ENCODE measurements at regions not wholly inside any gene's neighbourhood (a gene's known extent, or its start where the extent isn't known, plus 50 kb on each side); places are given as distances from the start of the nearest gene placed in this dataset.

- no peak for TF ChIP-seq ZBTB4 (CRISPR knock-in tag; IDR thresholded peaks at IDR 0.05)
- TF ChIP-seq TBL1XR1 (IDR thresholded peaks at IDR 0.05; ENCODE audit: low read depth, low read length): no peak
- TF ChIP-seq SMAD1 (IDR thresholded peaks at IDR 0.05; ENCODE audit: low read depth, partially characterized antibody): no peak
- no peak for TF ChIP-seq PAX8 (IDR thresholded peaks at IDR 0.05)
- no peak for TF ChIP-seq KDM1A (IDR thresholded peaks at IDR 0.05; ENCODE audit: borderline replicate concordance)
- no peak for TF ChIP-seq PRDM15 (CRISPR knock-in tag; IDR thresholded peaks at IDR 0.05)
Measured at GRCh38 chr4:83728191-83728590, 192.3 kb downstream of the GPAT3 start (continued).
